GM19324 (cell line): ENCODE measurements at regions not wholly inside any gene's neighbourhood (a gene's known extent, or its start where the extent isn't known, plus 50 kb on each side); places are given as distances from the start of the nearest gene placed in this dataset.

Source experiments
- ATAC-seq: cut with Tn5 transposase; IDR thresholded peaks from one replicate; pipeline ENCODE4 v1.9.1; 2021; ENCODE audit warnings: mild to moderate bottlenecking, moderate library complexity; ENCODE audit not compliant: unreplicated experiment, low FRiP score

DNA sequence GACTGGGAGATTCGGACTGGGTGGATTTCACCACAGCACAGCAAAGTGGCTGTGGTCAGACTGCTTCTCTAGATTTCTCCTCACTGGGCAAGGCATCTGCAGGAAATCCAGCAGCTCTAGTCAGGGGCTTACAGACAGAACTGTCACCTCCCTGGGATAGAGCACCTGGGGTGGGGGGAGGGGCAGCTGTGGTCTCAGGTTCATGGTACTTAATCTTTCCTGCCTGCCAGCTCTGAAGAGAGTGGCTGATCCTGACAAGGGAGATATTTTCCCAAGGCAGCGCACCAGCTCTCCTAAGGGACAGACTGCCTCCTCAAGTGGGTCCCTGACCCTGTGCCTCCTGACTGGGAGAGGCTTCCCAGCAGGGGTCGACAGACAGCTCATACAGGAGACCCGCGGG is 212.8 kb upstream of the KLF12 start:
- ATAC-seq: no peak

DNA sequence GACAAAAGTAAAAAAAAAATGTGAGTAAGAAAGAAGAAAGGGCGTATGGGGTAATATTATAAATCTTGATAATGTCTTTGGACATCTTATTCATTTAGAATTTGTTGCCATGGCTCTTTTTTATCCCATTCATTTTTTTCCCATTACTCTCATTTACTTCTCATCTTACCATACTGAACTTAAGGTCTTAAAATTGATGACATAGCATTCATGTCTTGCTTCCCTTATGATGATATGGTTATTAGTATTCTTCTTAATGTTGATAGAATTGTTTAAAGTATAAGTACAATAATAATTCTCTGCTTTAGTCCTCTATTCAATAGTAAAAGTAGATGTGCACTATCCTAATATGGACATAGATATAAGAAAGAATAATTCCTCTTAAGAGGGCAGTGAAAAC is 204.1 kb upstream of the KLF12 start:
- no peak for ATAC-seq

GRCh38 chr13:74336546-74336945 is 202.3 kb upstream of the KLF12 start:
- ATAC-seq: no peak

GRCh38 chr13:74335370-74335769 is 201.2 kb upstream of the KLF12 start:
- no peak for ATAC-seq

- ATAC-seq: no peak
These were observed 195.8 kb upstream of the KLF12 start for GRCh38 chr13:74329962-74330361.

- no peak for ATAC-seq
These were observed 190.9 kb upstream of the KLF12 start for GRCh38 chr13:74325106-74325505.

DNA sequence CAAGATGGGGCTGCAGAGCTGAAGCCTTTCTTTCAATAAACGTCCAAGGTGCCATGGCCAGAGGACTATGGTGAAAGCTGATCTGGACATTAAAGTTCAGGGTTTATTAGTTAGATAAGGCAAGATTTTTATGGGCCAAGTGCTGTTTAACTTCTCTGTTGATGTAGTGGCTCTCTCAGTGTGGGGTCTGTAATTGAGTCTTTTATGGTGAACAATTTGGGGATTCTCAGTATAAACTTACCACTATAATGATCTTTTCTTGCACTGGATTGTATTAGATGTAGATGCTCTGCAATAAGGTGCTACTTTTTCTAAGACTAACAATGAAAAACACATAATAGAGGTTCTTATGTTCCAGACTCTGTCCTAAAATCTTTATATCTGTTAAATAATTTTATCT is 190.1 kb upstream of the KLF12 start:
- no peak for ATAC-seq

GRCh38 chr13:74322562-74322961 is 188.4 kb upstream of the KLF12 start:
- ATAC-seq: no peak

GRCh38 chr13:74320282-74320681 is 186.1 kb upstream of the KLF12 start:
- ATAC-seq: no peak

DNA sequence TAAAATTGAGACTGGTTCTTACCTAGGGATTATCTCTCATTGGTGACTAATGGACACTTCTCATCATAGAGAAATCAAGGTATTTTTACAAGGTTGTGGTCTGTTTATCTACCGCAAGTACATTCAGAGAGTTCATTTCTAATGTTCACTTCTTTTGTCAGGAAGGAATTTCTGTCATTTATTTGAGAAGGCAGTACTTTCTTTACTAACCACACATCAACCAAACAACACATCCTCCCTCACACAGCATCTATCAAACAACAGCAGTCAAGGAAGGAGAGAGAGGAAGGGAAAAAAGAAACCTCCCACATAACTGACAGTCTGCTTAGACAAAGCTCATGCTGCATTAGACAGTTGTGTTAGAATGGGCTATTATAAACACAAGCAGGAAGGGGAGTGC is 182.3 kb upstream of the KLF12 start:
- no peak for ATAC-seq

DNA sequence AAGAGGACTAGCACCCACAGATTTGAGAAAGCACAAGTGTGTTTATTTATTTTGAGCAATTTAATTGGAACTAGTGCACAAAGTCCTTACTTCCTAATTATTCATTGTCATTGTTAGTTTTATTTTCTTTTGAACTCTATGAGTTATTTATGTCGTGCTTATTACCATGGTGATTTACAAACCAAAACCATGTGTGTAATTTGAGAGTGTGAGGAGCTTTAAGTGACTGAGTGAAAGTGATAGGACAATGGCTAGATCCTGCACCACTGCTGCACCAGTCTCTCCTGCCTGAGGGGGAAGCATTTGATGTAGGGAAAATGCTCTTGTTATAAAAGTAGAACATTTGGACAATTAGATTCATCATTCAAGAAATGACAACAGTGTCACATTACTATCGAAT is 172.3 kb upstream of the KLF12 start:
- no peak for ATAC-seq

DNA sequence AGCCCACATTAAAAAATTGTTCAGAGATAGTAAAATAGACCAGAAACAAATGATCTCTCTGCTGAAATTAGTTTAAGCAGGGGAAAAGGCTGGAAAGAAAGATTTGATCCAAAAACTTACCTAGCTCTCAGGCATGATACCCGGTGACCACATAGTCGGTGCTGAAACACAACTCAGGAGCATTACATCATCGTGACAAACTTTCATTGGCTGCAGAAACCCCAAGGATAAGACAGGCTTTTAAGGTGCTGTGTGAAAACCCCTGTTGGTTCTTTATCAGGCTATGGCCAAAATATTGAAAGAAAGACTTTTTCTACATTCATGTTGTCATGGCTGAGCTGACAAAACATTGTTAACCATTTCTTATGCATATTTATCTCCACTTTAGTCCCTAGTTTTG is 171.7 kb upstream of the KLF12 start:
- ATAC-seq: no peak

GRCh38 chr13:74301258-74301935 is 167.2 kb upstream of the KLF12 start:
- ATAC-seq: no peak

DNA sequence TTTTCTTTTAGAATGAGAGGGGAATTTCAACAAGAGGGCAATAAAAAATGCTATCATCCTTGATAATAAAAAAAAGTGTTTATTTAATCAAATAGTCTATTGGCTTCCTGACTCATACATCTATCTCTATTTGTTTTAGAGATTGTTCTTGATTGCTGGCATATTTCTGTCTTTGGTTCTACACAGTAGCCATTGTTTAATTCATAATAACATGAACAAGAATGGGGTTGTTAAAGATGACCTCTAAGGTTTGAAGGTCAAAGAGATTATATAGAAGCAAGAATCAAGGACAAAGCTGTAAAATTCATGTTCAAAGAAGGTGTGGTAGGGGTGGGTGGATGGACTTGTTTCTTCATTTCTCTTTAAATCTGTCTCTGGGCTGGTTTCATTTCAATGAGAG is 166.0 kb upstream of the KLF12 start:
- no peak for ATAC-seq

DNA sequence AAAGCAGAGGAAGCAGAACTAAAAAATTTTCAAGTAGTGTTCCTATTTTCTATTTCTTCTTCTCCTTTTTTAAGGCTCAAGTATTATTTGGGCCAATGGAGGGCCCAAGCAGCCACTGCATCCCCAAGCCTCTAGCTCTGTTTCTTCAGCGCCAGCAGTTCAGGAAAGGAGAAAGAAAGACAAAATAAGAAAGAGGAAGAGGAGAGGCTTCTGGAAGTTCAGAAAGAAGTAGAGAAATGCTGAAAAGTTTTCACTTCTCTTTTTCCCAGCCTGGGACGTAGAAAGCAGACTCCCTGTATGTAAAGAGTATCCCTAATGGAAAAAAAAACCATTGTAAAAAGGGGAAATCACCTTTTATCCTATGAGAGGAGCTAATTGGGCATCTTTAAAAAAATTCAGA is 165.5 kb upstream of the KLF12 start:
- no peak for ATAC-seq

DNA sequence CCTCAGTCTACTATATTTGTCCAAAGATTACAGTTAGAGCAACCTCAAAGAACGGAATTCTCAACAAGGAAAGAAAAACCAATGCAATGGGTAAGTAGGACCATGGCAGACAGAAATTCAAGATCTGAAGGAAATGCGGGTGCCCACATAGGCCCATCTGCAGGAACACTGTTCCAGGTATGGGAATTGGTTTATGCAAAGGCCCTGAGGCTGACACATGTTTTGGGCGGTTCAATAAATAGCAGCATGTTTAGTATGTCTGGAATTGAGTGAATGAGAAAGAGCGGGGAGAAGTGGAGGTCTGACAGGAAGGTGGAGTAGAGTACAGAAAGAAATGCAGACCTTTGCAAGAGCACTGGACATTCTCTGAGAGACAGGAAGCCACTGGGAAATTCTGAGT is 164.7 kb upstream of the KLF12 start:
- no peak for ATAC-seq

DNA sequence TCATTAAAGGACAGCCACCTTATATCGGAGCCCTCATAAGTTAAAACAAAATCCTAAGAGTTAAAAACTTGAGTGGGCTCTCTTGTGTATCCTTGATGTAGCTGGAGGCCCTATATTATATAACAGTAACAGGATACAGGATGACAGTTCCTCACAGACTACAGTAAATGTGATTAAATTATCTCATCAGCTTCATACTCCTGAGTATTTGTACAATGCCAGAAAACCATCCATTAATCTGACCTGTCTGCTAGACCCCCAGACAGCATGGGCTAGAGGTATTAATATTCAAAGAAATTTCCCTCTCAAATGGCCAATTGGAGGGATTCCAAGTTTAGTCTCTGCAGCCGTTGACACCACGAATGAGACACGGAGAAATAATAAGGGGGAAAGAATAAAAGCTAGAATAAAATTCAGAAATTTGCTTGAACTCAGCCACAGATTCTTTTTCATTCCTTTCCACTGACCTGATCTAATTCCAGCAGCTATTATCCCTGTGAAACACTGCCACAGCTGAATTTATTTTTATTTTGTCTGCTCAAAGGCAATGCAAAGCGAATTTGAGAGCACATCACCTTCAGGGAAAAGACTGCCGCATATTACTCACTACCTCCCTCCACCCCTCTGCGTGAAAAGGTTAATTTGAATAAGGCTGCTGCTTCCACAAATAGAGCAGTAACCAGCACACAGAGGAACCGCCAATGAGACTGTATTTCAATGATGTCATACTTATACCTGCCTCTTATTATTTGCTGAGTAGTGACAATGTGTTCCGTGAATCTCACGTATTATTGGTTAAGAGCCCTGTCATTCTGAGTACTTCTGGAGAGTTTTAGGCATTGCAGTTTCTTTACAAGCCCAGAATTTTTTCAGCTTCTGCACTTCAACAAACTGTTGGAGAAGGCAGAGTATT is 155.9 kb upstream of the KLF12 start:
- peak; percentile 72 for ATAC-seq

- no peak for ATAC-seq
These were observed 154.9 kb upstream of the KLF12 start for GRCh38 chr13:74289107-74289506.

DNA sequence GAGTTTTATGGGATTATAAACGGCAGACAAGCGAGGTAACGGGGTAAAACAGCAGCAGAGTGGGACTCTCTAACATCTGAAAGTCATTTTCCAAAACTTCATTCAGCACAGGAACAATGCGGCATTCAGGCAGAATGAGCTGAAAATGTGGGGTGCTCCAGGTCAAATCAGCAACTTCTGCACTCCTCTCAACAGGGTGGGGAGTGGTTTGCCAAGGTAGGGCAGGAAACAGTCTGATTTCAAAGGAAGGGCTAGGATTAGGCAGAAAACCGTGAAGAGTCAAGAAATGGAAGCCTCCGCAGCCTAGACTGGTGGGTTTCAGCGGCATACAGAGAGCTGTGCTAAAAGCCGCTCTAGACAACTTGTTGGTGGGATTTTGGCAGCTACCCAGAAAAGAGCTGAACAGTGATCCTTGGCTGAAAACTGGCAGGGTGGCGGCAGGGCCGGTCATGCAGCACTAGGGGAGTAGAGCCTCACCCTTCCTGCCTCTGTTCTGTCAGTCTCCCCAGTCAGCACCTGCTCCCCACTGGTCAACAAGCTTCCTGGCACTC is 154.2 kb upstream of the KLF12 start:
- ATAC-seq: no peak

- no peak for ATAC-seq
These were observed 153.5 kb upstream of the KLF12 start for GRCh38 chr13:74287724-74288169.

- no peak for ATAC-seq
These were observed 146.7 kb upstream of the KLF12 start for GRCh38 chr13:74280795-74281490.
